ENCODE measurements at regions not wholly inside any gene's neighbourhood (a gene's known extent, or its start where the extent isn't known, plus 50 kb on each side); places are given as distances from the start of the nearest gene placed in this dataset.

GRCh38 chr9:1461812-1462211 lies 411.7 kb downstream of the DMRT2 start:
- ChIA-PET POLR2A (no interaction called here), CTCF (no interaction called here)
- no peak for DNase-seq (ENCODE audit: low read depth, low spot score)
- TF ChIP-seq CTCF (IDR thresholded peaks at IDR 0.05; ENCODE audit: insufficient read depth, low read length, missing control alignments), result no peak
- H3K4me3 ChIP-seq (ENCODE audit: low read depth, low read length), result no peak overlapping the region

GRCh38 chr9:1462626-1463308 lies 412.6 kb downstream of the DMRT2 start:
- H3K4me3 ChIP-seq (ENCODE audit: low read depth, low read length), result no peak overlapping the region
- ChIA-PET CTCF (no interaction called here), POLR2A (no interaction called here)
- no peak for DNase-seq (ENCODE audit: low read depth, low spot score)
- TF ChIP-seq CTCF (IDR thresholded peaks at IDR 0.05; ENCODE audit: insufficient read depth, low read length, missing control alignments), result no peak

- no peak overlapping the region for H3K4me3 ChIP-seq (ENCODE audit: low read depth, low read length)
- no peak for DNase-seq (ENCODE audit: low read depth, low spot score)
- POLR2A ChIA-PET, result no interaction called here
- CTCF ChIA-PET, result no interaction called here
- TF ChIP-seq CTCF (IDR thresholded peaks at IDR 0.05; ENCODE audit: insufficient read depth, low read length, missing control alignments), result no peak
Measured at GRCh38 chr9:1469996-1470395, 419.8 kb downstream of the DMRT2 start.

- ChIA-PET POLR2A (no interaction called here), CTCF (no interaction called here)
- no peak for DNase-seq (ENCODE audit: low read depth, low spot score)
- TF ChIP-seq CTCF (IDR thresholded peaks at IDR 0.05; ENCODE audit: insufficient read depth, low read length, missing control alignments), result no peak
- no peak overlapping the region for H3K4me3 ChIP-seq (ENCODE audit: low read depth, low read length)
Measured at GRCh38 chr9:1473956-1474634, 423.9 kb downstream of the DMRT2 start.

GRCh38 chr9:1474671-1475070 lies 424.5 kb downstream of the DMRT2 start:
- no peak for TF ChIP-seq CTCF (IDR thresholded peaks at IDR 0.05; ENCODE audit: insufficient read depth, low read length, missing control alignments)
- no peak for DNase-seq (ENCODE audit: low read depth, low spot score)
- no peak overlapping the region for H3K4me3 ChIP-seq (ENCODE audit: low read depth, low read length)
- ChIA-PET POLR2A (no interaction called here), CTCF (no interaction called here)

- ChIA-PET CTCF (no interaction called here), POLR2A (no interaction called here)
- DNase-seq (ENCODE audit: low read depth, low spot score), result no peak
- no peak overlapping the region for H3K4me3 ChIP-seq (ENCODE audit: low read depth, low read length)
- no peak for TF ChIP-seq CTCF (IDR thresholded peaks at IDR 0.05; ENCODE audit: insufficient read depth, low read length, missing control alignments)
Measured at GRCh38 chr9:1490341-1491232, 440.4 kb downstream of the DMRT2 start.

Data from AG04449 (cell line).